ENCODE measurements at regions not wholly inside any gene's neighbourhood (a gene's known extent, or its start where the extent isn't known, plus 50 kb on each side); places are given as distances from the start of the nearest gene placed in this dataset.

DNA sequence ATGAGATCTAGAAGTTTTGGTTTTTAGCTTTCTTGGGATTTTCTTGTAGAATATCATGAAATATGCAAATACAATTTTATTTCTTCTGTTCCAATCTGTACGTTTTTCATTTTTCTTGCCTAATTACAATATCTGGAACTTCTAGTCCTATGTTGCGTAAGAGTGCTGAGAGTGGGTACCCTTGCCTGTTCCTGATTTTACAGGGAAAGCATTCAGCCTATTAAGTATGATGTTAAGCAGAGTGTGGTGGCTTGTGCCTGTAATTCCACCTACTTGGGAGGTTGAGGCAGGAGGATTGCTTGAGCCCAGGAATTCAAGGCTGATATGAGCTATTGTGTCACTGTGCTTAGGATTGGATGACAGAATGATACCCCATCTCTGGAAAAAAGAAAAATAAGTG, 210.2 kb upstream of the ITGA1 start:
- no peaks in the 10 kb centered on the region for H3K4me1 ChIP-seq (ENCODE audit: low read length)

DNA sequence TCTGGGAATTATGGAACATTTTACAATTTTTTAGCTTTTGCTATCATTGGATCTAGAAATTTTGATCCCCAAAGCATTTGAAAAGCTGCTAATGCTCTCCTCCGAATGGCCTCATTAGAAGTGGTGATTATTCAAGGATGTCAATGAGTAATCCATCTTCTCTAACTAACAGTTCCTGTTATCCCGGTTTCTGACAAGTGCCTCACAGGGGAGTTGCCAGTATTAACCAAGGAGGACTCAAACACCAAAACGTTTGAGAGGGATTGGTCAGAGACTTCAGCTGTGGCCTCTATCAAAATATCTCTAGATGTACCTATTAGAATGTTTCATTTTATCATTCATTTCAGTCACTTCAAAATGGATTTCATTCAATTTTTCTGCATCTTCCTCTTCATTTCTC, 208.3 kb upstream of the ITGA1 start:
- H3K9me3 ChIP-seq (replicated peaks; ENCODE audit: insufficient read depth, low read length): no peaks in the 10 kb centered on the region
- H3K4me1 ChIP-seq (ENCODE audit: low read length): no peaks in the 10 kb centered on the region
- no peak for DNase-seq
- no peak overlapping the region for H3K9ac ChIP-seq (ENCODE audit: low read length)
- no peak overlapping the region for H2AFZ ChIP-seq (ENCODE audit: low read length)
- no peaks in the 10 kb centered on the region for H3K27me3 ChIP-seq (replicated peaks; ENCODE audit: insufficient read depth, low read length)
- H3K9me2 ChIP-seq (replicated peaks; ENCODE audit: insufficient read depth, low read length): no peaks in the 10 kb centered on the region
- H3K4me3 ChIP-seq (ENCODE audit: low read length): no peak overlapping the region
- no peaks in the 10 kb centered on the region for H3F3A ChIP-seq (ENCODE audit: insufficient read depth, low read length)
- H3K4me2 ChIP-seq (ENCODE audit: low read depth, low read length): no peak overlapping the region
- H3K27ac ChIP-seq (ENCODE audit: low read length): no peak overlapping the region
- no peaks in the 10 kb centered on the region for H4K20me1 ChIP-seq (ENCODE audit: insufficient read depth, low read length)
- H3K79me2 ChIP-seq (ENCODE audit: low read length): no peaks in the 10 kb centered on the region
- TF ChIP-seq, protein P1, sequence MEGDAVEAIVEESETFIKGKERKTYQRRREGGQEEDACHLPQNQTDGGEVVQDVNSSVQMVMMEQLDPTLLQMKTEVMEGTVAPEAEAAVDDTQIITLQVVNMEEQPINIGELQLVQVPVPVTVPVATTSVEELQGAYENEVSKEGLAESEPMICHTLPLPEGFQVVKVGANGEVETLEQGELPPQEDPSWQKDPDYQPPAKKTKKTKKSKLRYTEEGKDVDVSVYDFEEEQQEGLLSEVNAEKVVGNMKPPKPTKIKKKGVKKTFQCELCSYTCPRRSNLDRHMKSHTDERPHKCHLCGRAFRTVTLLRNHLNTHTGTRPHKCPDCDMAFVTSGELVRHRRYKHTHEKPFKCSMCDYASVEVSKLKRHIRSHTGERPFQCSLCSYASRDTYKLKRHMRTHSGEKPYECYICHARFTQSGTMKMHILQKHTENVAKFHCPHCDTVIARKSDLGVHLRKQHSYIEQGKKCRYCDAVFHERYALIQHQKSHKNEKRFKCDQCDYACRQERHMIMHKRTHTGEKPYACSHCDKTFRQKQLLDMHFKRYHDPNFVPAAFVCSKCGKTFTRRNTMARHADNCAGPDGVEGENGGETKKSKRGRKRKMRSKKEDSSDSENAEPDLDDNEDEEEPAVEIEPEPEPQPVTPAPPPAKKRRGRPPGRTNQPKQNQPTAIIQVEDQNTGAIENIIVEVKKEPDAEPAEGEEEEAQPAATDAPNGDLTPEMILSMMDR (IDR thresholded peaks at IDR 0.05; ENCODE audit: low read length): no peak
- TF ChIP-seq EZH2 (optimal IDR thresholded peaks at IDR 0.05; ENCODE audit: low read depth, low read length): no peak
- TF ChIP-seq EZH2phosphoT487 (IDR thresholded peaks at IDR 0.05; ENCODE audit: low read length): no peak
- H3K36me3 ChIP-seq (replicated peaks; ENCODE audit: insufficient read depth, low read length): no peaks in the 10 kb centered on the region

More for the DNA sequence above, 210.2 kb upstream of the ITGA1 start:
- Histone ChIP-seq H3K9me3 (replicated peaks; ENCODE audit: insufficient read depth, low read length) (no peaks in the 10 kb centered on the region), H3K9ac (ENCODE audit: low read length) (no peak overlapping the region), H3F3A (ENCODE audit: insufficient read depth, low read length) (no peaks in the 10 kb centered on the region), H3K4me3 (ENCODE audit: low read length) (no peak overlapping the region), H3K79me2 (ENCODE audit: low read length) (no peaks in the 10 kb centered on the region), H3K9me2 (replicated peaks; ENCODE audit: insufficient read depth, low read length) (no peaks in the 10 kb centered on the region), H3K4me2 (ENCODE audit: low read depth, low read length) (no peak overlapping the region), H3K36me3 (replicated peaks; ENCODE audit: insufficient read depth, low read length) (no peaks in the 10 kb centered on the region), H2AFZ (ENCODE audit: low read length) (no peak overlapping the region), H4K20me1 (ENCODE audit: insufficient read depth, low read length) (no peaks in the 10 kb centered on the region), H3K27me3 (replicated peaks; ENCODE audit: insufficient read depth, low read length) (no peaks in the 10 kb centered on the region), H3K27ac (ENCODE audit: low read length) (no peak overlapping the region)
- no peak for DNase-seq
- TF ChIP-seq EZH2phosphoT487 (IDR thresholded peaks at IDR 0.05; ENCODE audit: low read length): no peak
- no peak for TF ChIP-seq EZH2 (optimal IDR thresholded peaks at IDR 0.05; ENCODE audit: low read depth, low read length)
- TF ChIP-seq, protein P1 (IDR thresholded peaks at IDR 0.05; ENCODE audit: low read length): no peak

DNA sequence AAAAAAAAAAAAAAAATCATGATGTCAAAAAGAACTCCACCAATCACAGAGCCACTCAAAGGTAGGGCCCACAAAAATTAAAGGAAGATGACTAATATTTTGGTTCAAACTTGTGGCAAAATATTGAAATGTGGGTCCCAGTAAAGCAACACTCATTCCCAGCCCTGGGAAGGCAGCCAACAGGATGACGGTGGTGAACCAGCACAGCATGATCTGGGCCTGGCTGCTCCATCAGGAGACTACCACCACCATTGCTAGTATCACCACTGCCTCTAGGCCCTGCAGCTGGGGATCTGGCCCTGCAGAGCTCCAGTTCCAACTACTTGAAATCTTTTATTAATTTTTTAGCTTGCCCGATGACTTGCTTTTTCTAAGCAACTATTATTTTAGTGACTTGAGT, 206.8 kb upstream of the ITGA1 start:
- Histone ChIP-seq H3K4me1 (ENCODE audit: low read length) (no peaks in the 10 kb centered on the region), H3K9me3 (replicated peaks; ENCODE audit: insufficient read depth, low read length) (no peaks in the 10 kb centered on the region), H3K9me2 (replicated peaks; ENCODE audit: insufficient read depth, low read length) (no peaks in the 10 kb centered on the region), H3K79me2 (ENCODE audit: low read length) (no peaks in the 10 kb centered on the region), H2AFZ (ENCODE audit: low read length) (no peak overlapping the region), H3K27me3 (replicated peaks; ENCODE audit: insufficient read depth, low read length) (no peaks in the 10 kb centered on the region), H3K4me2 (ENCODE audit: low read depth, low read length) (no peak overlapping the region), H3F3A (ENCODE audit: insufficient read depth, low read length) (no peaks in the 10 kb centered on the region), H3K27ac (ENCODE audit: low read length) (no peak overlapping the region), H3K9ac (ENCODE audit: low read length) (no peak overlapping the region), H3K36me3 (replicated peaks; ENCODE audit: insufficient read depth, low read length) (no peaks in the 10 kb centered on the region), H4K20me1 (ENCODE audit: insufficient read depth, low read length) (no peaks in the 10 kb centered on the region), H3K4me3 (ENCODE audit: low read length) (no peak overlapping the region)
- DNase-seq: no peak
- TF ChIP-seq, protein P1 (IDR thresholded peaks at IDR 0.05; ENCODE audit: low read length): no peak
- TF ChIP-seq EZH2phosphoT487 (IDR thresholded peaks at IDR 0.05; ENCODE audit: low read length): no peak
- no peak for TF ChIP-seq EZH2 (optimal IDR thresholded peaks at IDR 0.05; ENCODE audit: low read depth, low read length)
